WI38 (cell line): ENCODE measurements at regions not wholly inside any gene's neighbourhood (a gene's known extent, or its start where the extent isn't known, plus 50 kb on each side); places are given as distances from the start of the nearest gene placed in this dataset.

Experiments used
- H3K4me3 ChIP-seq: 2 replicates; pipeline ENCODE4 v1.5.1; 2011; ENCODE audit warnings: low read depth, mild to moderate bottlenecking, control low read depth, low read length
- TF ChIP-seq, protein P1 (sequence below): IDR thresholded peaks from 2 replicates; pipeline ENCODE4 v1.5.1; 2012; ENCODE audit warnings: low read depth, mild to moderate bottlenecking, control low read depth, low read length

DNA sequence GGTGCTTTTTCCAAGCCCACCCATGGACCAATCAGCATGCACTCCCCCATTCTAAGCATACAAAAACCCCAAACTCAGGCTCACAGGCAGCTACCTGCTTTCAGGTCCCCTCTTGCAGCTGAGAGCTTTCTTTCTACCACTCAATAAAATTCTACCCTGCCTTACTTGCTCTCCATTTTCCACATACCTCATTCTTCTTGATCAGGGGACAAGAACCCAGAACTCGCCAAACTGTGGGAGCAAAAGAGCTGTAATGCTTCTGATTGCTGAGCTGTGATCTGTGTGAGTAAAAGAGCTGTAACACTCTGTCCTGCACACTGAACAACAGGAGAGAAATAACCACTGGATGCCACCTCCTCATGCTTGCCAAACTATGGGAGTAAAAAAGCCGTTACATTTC is 972.1 kb downstream of the SLITRK5 start:
- TF ChIP-seq, protein P1, sequence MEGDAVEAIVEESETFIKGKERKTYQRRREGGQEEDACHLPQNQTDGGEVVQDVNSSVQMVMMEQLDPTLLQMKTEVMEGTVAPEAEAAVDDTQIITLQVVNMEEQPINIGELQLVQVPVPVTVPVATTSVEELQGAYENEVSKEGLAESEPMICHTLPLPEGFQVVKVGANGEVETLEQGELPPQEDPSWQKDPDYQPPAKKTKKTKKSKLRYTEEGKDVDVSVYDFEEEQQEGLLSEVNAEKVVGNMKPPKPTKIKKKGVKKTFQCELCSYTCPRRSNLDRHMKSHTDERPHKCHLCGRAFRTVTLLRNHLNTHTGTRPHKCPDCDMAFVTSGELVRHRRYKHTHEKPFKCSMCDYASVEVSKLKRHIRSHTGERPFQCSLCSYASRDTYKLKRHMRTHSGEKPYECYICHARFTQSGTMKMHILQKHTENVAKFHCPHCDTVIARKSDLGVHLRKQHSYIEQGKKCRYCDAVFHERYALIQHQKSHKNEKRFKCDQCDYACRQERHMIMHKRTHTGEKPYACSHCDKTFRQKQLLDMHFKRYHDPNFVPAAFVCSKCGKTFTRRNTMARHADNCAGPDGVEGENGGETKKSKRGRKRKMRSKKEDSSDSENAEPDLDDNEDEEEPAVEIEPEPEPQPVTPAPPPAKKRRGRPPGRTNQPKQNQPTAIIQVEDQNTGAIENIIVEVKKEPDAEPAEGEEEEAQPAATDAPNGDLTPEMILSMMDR: no peak
- no peak overlapping the region for H3K4me3 ChIP-seq

GRCh38 chr13:88648598-88649373 is 977.6 kb downstream of the SLITRK5 start:
- no peak overlapping the region for H3K4me3 ChIP-seq
- TF ChIP-seq, protein P1: no peak

GRCh38 chr13:88649855-88650254 is 978.7 kb downstream of the SLITRK5 start:
- no peak overlapping the region for H3K4me3 ChIP-seq
- TF ChIP-seq, protein P1: no peak

GRCh38 chr13:88651531-88651930 is 980.4 kb downstream of the SLITRK5 start:
- TF ChIP-seq, protein P1: no peak

GRCh38 chr13:88656751-88657150 is 985.6 kb downstream of the SLITRK5 start:
- TF ChIP-seq, protein P1: no peak
- no peak overlapping the region for H3K4me3 ChIP-seq

More at GRCh38 chr13:88651531-88651930, 980.4 kb downstream of the SLITRK5 start:
- no peak overlapping the region for H3K4me3 ChIP-seq

DNA sequence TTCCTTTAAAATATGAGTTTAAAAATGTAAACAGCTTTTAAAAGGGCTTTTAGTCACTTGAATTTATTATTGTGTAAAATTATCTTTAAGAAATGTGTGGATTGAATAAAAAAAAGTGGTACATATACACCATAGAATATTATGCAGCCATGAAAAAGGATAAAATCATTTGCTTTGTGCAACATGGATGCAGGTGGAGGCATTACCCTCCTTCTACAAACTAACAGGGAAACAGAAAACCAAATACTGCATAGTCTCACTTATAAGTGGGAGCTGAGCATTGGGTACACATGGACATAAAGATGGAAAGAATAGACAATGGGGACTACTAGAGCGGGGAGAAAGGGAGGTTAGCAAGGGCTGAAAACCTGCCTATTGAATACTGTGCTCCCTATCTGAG is 999.3 kb downstream of the SLITRK5 start:
- TF ChIP-seq, protein P1: no peak

DNA sequence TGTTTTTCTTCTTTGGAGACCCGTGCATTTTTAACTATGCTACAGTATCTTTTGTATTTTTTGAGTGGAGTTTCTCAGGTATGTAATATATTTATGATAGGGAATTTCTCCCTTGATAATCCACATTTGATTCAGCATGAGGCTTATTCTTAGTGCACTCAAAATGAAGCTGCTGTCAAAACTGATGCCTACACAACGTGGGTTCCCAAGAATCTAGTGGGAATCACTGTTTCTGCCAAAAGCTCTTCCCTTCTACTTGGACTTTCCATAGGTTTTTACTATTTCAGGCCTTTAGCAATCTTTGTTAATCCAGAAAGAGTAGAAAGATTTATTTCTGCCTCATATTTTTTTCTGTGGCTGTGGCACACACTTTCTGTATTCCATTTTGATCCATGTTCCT is 1003.7 kb downstream of the SLITRK5 start:
- no peak overlapping the region for H3K4me3 ChIP-seq
- TF ChIP-seq, protein P1: no peak

More for the DNA sequence above, 999.3 kb downstream of the SLITRK5 start:
- no peak overlapping the region for H3K4me3 ChIP-seq
